ENCODE measurements at regions not wholly inside any gene's neighbourhood (a gene's known extent, or its start where the extent isn't known, plus 50 kb on each side); places are given as distances from the start of the nearest gene placed in this dataset.
A peak's percentile ranks its signal among the peaks of the same experiment; 100 is the strongest.

DNA sequence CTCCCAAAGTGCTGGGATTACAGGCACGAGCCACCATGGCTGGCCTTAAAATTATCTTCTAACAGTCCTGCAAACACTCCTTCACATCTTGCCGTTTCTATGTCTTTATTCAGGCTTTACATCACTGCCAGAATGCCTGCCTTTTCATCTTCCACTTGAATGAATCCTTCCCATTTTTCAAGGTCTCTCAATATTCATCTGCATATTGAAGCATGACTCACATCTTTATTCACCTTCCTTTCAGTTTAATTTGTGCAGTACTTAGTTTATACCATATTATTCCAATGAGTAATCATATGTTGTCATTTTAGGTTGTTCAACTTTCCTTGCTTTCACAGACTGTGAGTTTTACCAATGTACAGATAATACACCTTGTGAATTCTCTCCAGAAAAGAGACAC lies 510.1 kb upstream of the PIK3C3 start:
- no peak for DNase-seq

DNA sequence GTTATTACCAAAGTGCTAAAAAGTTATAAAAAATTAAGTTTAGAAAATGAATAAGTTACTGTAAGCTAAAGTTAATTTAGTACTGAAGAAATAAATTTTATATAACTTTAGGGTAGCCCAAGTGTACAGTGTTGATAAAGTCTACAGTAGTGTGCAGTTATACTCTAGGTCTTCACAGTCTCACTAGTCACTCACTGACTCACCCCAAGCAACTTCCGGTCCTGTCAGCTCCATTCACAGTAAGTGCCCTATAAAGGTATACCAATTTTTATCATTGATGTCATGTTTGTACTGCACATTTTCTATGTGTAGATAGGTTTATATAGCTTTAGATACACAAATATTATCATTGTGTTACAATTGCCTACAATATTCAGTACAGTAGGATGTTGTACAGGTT lies 518.3 kb upstream of the PIK3C3 start:
- DNase-seq: no peak

DNA sequence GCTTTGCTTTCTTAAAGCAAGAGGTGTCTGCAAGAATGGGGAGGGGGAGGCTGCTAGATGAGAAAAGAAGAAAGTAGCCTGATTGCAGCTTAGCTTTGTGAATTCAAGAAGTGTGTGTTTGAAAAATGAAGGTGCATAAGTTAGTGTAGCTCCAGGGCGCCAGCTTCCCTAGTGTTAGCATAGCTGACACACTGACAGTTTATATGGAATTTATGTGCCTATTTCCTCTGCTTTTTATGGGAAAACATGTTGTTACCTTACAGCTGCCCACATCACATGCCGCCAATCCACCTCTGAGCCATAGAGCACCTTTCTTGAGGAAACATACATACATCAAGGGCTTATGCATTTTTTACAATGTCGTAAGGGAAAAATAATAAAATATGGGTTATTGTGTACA lies 536.4 kb upstream of the PIK3C3 start:
- no peak for DNase-seq

DNA sequence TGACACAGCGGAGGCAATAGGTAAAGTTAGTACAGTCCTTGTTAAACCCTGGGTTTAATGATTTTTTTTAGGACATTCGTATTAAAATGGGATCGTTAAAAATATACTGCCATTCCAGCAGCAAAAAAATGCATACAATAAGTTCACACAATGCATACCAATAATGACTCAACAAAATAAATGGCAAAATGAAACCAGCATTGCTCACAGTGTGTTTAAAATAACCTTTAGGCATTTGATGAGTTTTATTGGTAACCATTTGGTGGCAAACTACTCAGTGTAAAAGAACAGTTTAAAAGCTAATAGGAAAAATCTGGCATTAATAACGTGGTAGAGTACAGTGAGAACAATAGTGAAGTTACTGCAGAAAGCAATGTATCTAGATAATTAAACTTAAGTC lies 539.0 kb upstream of the PIK3C3 start:
- no peak for DNase-seq

DNA sequence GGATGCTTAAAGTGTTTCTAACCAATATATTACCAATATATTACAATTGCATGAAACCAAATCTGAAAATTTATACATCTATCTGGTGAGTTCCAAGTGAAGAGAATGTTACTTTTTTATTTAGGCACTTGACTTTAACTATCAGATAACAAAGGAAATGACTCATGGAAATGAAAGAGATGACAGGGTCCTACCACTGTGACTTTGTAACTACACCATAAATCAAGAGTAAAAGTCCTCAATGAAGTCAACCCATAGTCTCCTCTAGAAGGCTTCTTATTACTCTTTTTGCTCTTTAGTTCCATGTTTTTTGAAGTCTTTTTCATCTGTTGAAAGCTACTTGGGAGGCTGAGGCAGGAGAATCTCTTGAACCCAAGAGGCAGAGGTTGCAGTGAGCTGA lies 545.0 kb upstream of the PIK3C3 start:
- DNase-seq: no peak

DNA sequence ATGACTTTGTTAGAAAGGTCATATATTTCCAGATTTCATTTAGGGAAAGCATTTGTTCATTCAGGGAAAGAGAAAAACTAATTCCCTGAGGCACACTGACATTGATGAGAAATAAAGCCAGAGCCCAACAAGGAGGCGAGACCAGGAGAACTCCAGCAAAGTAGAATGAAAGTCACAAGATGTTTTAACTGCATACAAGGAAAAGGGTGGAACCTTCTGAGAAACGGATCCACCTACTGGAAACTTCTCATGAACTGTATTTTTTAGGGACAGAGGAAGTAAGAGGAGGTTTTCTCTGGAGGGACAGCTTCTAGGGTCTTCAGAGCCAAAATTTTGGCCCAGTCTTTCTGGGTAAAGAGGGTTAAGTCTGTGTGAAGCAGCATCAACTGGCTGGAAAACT lies 548.2 kb upstream of the PIK3C3 start:
- no peak for DNase-seq

DNA sequence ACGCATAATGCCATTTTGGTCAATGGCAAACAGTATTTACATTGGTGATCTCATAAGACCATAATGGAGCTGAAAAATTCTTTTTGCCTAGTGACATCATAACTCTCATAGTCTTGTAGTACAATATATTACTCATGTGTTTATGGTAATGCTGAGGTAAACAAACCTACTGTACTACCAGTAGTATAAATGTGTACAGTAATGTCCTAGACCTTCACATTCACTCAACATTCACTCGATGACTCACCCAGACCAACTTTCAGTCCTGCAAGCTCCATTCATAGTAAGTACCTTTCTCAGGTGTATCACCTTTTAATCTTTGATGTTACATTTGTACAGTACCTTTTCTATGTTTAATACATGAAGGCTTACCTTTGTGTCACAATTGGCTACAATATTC lies 558.2 kb upstream of the PIK3C3 start:
- DNase-seq: no peak

DNA sequence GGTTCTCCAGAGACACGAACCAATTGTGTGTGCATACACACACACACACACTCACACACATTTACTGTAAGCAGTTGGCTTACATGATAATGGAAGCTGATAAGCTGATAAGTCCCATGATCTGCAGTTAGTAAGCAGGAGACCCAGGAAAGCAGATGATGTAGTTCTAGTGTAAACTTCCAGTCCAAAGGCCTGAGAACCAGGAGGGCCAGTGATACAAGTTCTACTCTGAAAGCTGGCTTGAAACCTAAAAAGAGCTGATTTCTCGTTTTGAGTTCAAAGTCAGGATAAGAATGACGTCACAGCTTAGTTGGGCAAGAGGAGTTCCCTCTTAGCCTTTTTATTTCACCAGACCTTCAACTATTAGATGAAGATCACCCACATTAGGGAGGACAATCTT lies 558.8 kb upstream of the PIK3C3 start:
- no peak for DNase-seq

DNA sequence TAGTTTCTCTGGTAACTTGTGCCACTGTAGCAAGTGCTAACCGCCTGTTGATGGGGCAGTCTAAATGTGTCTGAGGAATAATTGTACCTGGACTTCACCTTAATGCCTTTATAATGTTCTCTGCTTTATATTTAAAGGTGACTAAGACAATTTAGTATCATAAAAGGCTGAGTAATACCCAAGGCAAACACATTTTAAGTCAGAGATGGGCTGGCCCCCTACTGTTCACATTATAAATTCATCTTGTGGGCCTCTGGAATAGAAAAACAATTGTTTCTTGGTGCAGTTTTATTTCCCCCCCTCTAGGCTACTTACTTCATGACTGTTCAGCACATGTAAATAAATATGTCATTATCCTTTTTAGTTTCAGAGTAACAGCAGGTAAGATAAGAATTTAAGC lies 559.3 kb upstream of the PIK3C3 start:
- DNase-seq: no peak

DNA sequence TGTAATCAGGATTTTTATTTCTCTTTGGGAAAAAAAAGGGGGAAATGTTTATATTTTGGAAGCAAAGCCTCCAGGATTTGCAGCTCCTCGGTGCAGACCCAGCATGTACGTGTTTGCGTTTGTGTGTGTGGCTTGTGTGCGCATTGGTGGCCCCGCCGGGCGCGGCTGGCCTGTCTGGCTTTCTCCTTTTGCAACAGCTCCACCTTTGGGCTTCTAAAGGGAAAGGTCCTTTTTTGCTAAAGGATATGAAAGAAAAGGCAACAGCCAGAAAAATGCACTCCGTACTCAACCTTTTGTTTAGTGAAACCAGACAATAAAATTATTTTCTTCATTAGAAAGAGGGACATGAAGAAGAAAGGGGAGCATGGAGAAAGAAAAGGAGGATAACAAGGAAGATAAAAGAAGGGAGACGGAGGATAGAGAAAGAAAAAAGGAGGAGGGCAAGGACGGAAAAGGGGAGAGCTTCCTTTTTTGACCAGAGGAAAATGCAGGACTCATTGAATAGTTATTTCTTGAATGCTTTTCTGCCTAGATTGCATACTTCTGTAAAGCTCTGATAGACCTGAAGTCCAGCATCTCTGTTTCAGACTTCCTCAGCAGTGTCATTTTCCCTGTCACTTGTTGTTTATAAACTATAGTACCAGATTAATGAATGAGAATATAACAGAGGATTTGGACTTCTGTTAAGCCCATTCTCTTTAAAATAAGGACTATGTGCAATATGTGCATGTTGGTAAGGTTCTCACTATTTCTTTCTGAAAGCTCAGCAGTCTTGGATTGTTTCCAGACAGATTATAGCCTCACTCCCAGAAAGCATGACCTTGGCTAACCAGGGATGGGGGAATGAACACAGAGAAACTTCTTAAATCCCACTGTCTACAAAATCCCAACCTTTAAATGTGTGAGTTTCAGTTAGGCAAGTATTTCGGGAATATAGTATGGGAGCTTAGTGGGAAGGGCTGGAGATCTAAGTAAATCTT lies 563.1 kb upstream of the PIK3C3 start:
- DNase-seq: peak; percentile 31 to 49

DNA sequence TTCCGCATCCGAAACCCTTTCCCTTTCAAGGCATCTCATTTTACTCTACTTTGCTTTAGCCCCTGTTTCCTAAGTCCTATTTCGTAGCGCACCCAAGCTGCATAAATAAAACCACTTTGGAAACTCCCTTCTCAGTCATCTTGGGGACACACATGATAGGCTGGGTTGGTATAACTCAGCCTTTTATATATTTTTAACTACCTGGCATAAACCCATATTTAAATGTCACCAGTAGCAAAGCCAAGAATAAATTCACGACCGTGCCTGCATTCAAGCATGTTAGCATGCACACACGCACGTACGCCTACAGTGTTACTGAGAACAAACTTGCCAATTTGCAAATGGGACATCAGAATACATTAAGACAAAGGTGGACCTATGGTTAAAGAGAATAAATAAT lies 564.7 kb upstream of the PIK3C3 start:
- DNase-seq: no peak

DNA sequence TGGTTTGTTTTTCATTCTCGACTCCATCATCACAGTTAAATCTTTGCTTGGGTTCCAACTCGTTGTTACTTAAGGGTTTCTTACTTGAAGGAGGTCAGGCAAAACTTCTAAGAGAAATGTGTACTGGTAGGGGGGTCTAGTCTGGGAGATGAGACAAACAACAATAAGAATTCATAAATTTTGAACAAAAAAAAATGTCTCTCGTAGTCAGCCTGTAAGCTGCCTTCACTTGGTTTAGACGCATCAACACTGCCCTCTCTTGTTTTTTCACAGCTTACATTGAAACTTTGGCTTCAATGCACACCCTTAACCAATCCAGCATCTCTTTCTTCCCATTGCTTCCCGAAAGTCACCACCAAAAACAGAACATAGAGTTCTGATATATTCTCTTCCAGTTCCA lies 576.4 kb upstream of the PIK3C3 start:
- peak in 1 of 2 donors; percentile 36 for DNase-seq

DNA sequence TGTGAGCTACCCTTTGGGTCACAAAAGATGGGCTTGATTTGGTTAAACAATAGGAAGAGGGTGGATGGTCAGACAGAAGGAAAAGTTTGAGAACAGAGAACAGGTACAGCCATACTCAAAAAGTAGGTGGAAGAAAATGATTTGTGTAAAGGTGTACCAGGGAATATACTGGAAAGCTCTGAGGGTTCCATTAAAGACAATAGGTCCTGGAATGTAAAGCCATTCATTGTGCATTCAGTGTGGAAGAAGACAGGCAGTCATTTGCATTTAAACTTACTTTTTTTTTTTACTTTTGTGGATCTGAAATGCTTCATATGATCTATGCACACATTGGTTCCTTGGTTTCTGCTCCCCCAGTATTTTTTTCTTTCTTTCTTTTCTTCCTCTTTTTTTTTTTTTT lies 581.4 kb upstream of the PIK3C3 start:
- DNase-seq: no peak

DNA sequence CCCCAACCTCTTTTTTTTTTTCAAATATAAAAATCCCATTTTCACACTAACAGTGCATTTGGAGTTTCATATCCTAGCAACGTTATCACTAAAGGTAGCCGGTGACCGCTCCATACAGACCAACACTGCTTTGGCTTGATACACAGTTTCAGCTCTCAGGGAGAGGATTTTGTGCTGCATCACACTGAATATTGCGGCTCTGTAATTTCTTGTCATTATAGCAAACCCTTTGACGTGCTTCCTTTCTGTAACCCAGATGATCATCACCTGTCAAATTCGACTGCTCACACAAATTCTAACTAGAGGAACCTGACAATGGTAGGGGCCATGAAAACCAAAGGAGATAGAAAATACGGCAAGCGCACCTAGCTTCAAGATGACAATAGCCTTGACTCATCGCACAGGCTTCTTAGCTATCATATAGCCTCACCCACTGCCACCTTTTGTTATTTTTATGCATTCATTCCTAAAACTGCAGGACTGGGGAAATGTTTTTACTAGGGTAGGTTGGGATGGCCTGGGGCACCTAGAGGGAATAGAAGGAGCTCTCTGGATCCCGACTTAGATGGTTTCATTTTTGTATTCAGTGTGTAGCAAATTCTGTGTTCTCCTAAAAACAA lies 582.9 kb upstream of the PIK3C3 start:
- no peak for DNase-seq

DNA sequence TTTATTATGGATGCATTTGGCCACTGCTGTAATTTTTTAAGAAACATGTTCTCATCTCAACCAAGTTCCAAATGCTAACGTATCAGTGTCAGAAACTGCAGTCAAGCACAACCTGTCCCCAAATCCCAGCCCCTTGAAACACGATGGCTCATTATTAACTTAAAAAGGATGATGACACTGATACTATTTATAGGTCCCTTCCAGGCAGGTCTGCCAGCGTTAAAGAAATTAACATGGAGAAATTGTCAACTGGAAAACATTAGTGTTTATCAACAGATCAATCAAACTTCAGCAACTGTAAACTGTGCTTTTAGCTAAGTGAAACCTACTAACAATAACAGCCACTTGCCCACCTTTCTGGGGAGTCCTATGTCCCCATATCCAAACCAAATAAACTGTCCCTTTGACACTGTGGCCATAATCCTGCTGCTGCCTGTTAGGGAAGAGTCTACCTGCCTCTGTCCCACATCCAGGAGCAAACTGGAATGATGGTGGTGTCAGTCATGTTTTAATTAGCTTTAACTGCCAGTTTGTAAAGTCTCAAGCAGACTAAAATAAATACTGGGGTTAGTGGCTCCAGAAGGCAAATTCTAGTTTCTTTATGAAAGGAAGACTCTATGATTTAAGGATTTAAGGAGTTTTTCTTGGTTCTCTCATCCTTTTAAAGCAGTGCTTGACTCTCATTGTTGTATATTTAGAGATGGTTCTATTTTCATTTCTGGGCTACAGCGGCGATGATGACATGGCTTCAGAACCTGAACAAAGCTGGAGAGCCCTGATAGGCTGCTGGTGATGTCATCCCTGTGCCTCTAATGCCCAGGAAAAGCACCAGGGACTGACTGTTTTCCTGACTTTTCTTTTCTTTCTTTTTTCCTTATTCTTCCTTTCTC lies 583.6 kb upstream of the PIK3C3 start:
- DNase-seq: no peak

DNA sequence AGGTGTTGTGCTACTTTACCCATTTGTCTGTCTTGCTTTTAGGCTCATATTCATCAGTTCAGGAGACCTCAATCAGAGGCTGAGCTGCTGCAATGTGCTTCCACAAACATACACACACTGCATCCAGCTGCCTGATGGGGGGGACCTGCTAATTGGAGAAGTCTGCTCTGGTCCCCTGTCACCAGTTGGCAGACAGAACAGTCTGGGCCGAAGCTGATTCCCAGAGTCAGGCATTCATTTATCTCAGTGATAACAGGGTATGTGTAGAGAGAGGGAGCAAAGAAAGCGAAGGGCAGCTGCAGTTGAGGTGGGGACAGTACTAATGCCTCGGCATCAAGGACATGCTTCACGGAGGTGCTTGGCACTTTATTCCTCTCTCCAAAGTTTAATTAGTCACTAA lies 584.3 kb upstream of the PIK3C3 start:
- DNase-seq: no peak

DNA sequence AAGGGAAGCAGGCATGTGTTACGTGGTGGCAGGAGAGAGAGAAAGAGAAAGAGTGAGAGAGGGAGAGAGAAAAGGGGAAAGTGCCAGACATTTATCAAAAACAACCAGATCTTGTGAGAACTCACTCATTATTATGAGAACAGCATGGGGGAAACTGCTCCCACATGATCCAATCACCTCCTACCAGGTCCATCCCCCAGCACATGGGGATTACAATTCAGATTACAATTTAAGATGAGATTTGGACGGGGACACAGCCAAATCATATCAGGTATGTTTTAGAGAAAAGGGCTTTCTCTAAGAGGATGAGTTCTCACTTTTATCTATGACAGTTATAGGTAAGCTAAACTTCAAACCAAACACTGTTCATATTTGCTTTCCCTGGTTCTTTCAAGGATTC lies 597.3 kb upstream of the PIK3C3 start:
- DNase-seq: no peak

DNA sequence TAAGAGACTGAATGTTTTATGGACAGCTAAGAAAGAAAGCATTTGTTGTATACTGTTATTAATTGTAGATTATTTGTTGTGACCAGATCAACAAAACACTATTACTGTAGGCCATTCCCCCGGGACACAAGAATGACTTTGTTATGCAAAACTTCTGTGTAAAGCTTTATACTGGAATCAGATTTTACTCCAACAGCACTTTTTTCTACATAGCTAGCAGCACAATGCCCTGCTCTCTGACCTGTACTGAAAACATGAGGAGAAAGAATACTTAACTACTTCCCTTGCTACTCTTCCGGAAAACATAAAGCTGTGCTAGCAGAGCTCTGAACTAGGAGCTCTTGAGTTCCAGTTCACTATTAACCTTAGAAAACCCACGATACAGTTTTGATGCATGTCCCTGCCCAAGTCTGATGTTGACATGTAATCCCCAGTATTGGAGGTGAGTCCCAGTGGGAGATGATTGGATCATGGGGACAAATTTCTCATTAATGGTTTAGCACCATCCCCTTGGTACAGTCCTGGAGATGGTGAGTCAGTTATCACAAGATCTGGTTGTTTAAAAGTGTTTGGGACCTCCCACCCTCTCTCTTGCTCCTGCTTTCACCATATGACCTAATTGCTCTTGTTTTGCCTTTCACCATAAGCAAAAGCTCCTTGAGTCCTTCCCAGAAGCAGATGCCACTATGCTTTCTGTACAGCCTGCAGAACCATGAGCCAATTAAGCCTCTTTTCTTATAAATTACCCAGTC lies 601.1 kb upstream of the PIK3C3 start:
- DNase-seq: no peak

DNA sequence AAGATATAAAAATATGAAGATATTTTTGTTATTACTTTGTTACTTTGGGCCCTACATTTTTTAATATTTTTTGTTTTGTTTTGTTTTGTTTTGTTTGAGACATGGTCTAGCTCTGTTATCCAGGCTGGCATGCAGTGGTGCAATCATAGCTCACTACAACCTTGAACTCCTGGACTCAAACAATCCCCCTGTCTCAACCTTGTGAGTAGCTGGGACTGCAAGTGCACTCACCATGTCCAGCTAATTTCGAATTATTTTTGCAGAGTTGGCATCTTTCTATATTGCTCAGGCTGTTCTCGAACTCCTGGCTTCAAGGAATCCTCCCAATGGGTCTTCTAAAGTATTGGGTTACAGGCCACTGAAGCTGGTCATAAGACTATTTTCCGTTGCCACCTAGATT lies 603.6 kb upstream of the PIK3C3 start:
- no peak for DNase-seq

DNA sequence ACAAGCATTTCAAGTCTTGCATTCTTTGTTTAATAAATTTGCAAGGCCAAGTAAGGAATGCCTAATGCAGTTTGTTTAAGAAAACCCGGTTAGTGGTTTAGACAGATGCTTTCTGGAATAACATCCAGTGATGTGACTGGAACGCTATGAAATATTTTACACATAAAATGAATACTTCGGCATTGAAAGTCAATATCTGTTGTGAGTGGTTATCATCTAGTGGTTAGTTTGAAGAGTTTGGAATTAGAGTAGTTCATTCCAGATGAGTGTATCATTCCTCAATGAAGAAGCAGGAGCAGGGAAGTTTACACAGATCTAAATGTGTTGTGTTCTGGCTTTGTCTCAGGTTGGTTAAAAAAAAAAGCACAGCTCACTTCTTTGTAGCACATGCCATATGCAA lies 608.0 kb upstream of the PIK3C3 start:
- DNase-seq: no peak

DNA sequence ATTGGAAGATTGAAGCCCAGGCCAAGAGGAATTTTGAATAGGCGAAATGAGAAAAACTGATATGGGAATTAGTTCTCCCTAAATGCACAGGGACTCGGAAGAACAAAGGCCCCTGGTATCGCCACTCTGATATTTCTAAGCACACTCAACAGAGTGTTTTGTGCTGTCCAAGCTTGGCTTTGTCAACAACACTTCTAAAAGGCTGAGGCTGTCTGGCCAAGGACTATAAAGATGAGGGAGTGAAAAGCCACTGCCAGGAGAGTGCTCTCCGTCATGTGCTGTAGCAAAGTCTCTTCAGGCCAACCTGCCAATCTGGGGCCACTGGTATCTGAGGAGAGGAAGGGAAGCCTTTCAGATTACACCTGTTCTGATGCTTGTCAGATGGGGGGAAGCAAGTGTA lies 611.2 kb upstream of the PIK3C3 start:
- DNase-seq: no peak

DNA sequence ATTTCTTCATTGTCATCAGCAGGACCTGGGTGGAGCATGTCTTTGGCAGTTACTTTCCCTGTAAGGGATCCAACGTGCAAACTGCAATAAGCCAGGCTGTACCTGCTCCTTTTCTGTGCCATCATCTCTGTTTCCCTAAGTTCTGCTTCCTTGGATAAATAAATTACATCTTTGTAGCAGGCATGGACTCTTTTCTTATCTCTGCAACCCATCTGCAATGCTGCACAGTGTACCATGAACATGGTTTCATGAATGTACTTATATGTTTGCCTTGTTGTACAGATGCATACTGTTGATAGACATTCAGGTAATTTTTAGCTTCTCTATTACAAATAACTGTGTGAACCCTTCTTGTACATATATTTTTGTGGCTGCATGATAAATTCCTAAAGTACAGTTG lies 616.7 kb upstream of the PIK3C3 start:
- no peak for DNase-seq

DNA sequence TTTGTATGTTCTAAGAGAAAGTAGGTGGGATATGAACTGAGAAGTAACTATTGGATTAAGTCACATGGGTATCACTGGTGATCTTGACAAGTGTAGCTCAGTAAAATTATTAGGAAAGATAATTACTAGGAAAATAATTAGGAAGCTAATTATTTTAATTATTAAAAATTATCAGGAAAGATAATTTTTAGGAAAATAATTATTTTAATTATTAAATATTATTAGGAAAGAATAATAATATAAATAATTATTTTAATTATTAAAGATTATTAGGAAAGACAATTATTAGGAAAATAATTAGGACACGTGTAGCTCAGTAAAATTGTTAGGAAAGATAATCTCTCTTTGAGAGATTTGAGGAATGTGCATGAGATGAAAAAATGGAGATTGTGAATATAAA lies 623.4 kb upstream of the PIK3C3 start:
- DNase-seq: no peak

All from hippocampal formation (tissue), 2 donors.